Nephron (organoid): ENCODE measurements at regions not wholly inside any gene's neighbourhood (a gene's known extent, or its start where the extent isn't known, plus 50 kb on each side); places are given as distances from the start of the nearest gene placed in this dataset.

Experiments used
- H3K27ac Mint-ChIP-seq, 3 experiments: 2 replicates each; pipeline ENCODE4 v1.8.0; 2020; ENCODE audit warnings: mixed read lengths in 3 of 3, mild to moderate bottlenecking in 2 of 3, moderate library complexity in 1 of 3
- H3K27me3 Mint-ChIP-seq: 2 replicates; pipeline ENCODE4 v1.8.0; 2021; ENCODE audit warnings: low read depth, mild to moderate bottlenecking, moderate library complexity, mixed read lengths
- H3K36me3 Mint-ChIP-seq: 2 replicates; pipeline ENCODE4 v1.8.0; 2020; ENCODE audit warnings: low read depth, mixed read lengths
- H3K4me1 Mint-ChIP-seq: 2 replicates; pipeline ENCODE4 v1.8.0; 2020; ENCODE audit warnings: mixed read lengths
- H3K4me3 Mint-ChIP-seq, 3 experiments: 2 replicates each; pipeline ENCODE4 v1.8.0; 2020; ENCODE audit warnings: mild to moderate bottlenecking in 3 of 3, mixed read lengths in 3 of 3, moderate library complexity in 2 of 3
- H3K9me3 Mint-ChIP-seq: 2 replicates; pipeline ENCODE4 v1.8.0; 2020; ENCODE audit warnings: mixed read lengths
- TF ChIP-seq, protein P1 (sequence below), 3 experiments: fragments of 200-600 bp; sonication (generic); IDR thresholded peaks; one replicate each; pipeline ENCODE4 v1.5.0; 2021; ENCODE audit warnings: antibody characterized with exemption in 3 of 3; ENCODE audit not compliant: unreplicated experiment in 3 of 3

DNA sequence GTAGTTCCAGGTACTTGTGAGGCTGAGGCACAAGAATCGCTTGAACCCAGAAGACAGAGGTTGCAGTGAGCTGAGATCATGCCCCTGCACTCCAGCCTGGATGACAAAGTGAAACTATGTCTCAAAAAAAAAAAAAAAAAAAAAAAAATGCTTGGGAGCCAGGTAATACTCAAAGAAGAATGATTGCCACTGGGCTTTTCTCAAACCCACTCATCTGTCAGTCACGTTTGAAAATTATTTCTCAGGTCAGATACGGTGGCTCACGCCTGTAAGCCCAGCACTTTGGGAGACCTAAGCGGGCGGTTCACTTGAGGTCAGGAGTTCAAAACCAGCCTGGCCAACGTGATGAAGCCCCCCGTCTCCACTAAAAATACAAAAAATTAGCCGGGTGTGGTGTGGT is 155.7 kb downstream of the RELL1 start:
- H3K27ac Mint-ChIP-seq = no peak overlapping the region
- no peaks in the 10 kb centered on the region for H3K4me1 Mint-ChIP-seq
- no peaks in the 10 kb centered on the region for H3K9me3 Mint-ChIP-seq
- H3K27me3 Mint-ChIP-seq = no peaks in the 10 kb centered on the region
- H3K36me3 Mint-ChIP-seq = no peaks in the 10 kb centered on the region
- no peak overlapping the region for H3K4me3 Mint-ChIP-seq
- TF ChIP-seq, protein P1, sequence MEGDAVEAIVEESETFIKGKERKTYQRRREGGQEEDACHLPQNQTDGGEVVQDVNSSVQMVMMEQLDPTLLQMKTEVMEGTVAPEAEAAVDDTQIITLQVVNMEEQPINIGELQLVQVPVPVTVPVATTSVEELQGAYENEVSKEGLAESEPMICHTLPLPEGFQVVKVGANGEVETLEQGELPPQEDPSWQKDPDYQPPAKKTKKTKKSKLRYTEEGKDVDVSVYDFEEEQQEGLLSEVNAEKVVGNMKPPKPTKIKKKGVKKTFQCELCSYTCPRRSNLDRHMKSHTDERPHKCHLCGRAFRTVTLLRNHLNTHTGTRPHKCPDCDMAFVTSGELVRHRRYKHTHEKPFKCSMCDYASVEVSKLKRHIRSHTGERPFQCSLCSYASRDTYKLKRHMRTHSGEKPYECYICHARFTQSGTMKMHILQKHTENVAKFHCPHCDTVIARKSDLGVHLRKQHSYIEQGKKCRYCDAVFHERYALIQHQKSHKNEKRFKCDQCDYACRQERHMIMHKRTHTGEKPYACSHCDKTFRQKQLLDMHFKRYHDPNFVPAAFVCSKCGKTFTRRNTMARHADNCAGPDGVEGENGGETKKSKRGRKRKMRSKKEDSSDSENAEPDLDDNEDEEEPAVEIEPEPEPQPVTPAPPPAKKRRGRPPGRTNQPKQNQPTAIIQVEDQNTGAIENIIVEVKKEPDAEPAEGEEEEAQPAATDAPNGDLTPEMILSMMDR (IDR thresholded peaks at IDR 0.05; ENCODE audit: unreplicated experiment in 3 of 3) = no peak

DNA sequence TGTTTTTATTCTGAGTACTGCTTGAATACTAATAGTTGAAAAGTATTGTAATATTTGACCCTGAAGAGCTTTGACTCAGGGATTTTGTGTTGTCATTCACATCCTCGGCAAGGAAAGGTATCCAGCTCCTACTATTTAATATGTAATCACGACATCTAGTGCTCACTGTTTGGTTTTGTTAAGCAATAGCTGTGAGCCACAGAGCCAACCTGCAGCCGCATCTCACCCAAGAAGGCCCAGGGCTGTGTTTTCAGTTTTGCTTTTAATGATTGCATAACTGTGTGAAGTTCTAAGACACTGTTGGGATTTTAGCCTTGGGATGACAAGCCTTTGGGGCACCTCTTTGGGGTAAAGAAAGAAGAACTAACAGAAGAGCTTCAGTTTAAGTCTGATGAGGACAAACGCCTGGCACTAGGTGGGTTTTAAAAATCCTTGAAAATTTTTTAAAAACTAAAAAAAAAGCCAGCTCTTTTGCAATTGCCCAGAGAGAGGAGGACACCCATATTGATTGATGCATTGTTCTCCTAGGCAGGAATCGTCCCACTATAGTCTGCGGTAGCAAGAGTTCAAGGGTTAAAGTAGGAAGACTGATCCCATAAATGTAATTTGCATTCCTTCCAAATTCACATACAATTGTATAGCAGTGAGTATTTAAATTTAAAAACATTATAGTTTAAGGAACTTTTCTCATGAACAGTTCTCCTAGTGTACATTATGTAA is 157.8 kb downstream of the RELL1 start:
- no peaks in the 10 kb centered on the region for H3K9me3 Mint-ChIP-seq
- no peaks in the 10 kb centered on the region for H3K4me1 Mint-ChIP-seq
- no peak overlapping the region for H3K27ac Mint-ChIP-seq
- no peaks in the 10 kb centered on the region for H3K27me3 Mint-ChIP-seq
- TF ChIP-seq, protein P1 (IDR thresholded peaks at IDR 0.05; ENCODE audit: unreplicated experiment in 3 of 3) = no peak
- H3K36me3 Mint-ChIP-seq = no peaks in the 10 kb centered on the region
- no peak overlapping the region for H3K4me3 Mint-ChIP-seq

DNA sequence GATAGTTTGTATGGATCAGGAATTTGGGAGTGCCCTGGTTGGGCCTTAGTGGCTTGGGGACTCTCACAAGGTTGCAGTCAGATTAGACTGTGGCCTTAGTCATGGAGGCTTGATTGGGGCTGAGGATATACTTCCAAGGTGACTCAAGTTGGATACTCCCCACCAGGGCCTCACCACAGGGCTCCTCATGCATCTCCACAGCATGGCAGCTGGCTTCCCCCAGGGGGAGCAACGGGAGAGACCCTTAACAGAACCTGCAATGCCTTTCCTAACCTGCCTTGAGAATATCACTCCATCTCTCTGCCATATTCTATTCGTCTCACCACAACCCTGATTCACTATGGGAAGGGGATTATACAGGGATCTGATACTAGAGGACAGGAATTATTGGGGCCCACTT is 161.9 kb downstream of the RELL1 start:
- TF ChIP-seq, protein P1 (IDR thresholded peaks at IDR 0.05; ENCODE audit: unreplicated experiment in 3 of 3) = no peak
- Mint-ChIP-seq H3K27ac (no peak overlapping the region), H3K36me3 (no peaks in the 10 kb centered on the region), H3K4me3 (no peak overlapping the region), H3K9me3 (peaks cover 18% of the 10 kb centered on the region), H3K27me3 (no peaks in the 10 kb centered on the region), H3K4me1 (no peaks in the 10 kb centered on the region)

DNA sequence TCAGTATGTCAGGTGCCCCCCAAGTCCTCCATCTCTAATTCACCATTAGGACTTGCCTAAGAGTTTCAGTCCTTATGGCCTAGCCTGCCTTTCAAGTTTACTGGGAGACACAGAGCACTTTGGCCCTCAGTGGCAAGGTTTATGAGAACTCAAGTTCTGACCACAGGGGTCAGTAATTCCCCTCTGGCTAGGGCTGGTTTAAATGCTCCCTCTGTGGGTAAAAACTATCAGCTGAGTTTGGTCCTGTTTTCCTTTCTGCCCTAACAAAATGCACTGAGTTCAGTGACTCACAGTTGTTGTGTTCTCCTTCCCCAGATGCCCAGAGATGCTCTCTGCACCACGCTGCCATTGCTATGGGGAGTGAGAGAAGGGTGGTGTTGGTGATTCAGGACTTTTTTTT is 163.2 kb downstream of the RELL1 start:
- Mint-ChIP-seq H3K4me1 (no peaks in the 10 kb centered on the region), H3K9me3 (peaks cover 26% of the 10 kb centered on the region)

DNA sequence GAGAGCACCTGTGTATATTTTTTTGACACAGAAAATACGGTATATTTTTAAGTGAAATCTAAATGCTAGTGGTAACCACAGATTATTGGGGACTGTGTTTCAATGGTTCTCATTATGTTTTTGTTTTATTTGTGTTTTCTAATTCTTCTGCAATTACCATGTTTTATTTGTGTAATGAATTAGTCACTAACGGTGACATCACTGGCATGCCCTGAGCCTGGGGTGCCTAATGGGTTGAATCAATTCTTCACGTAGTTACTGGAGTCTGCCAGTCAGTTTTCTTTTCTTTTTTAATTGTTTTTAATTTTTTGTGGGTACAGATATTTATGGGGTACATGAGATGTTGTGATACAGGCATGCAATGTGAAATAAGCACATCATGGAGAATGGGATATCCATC is 168.8 kb downstream of the RELL1 start:
- Mint-ChIP-seq H3K4me3 (no peak overlapping the region), H3K9me3 (peaks cover 29% of the 10 kb centered on the region), H3K27me3 (no peaks in the 10 kb centered on the region), H3K36me3 (no peaks in the 10 kb centered on the region), H3K27ac (no peak overlapping the region), H3K4me1 (no peaks in the 10 kb centered on the region)
- TF ChIP-seq, protein P1 (IDR thresholded peaks at IDR 0.05; ENCODE audit: unreplicated experiment in 3 of 3) = no peak

More for the DNA sequence above, 163.2 kb downstream of the RELL1 start:
- no peaks in the 10 kb centered on the region for H3K27me3 Mint-ChIP-seq
- no peak overlapping the region for H3K4me3 Mint-ChIP-seq
- H3K27ac Mint-ChIP-seq = no peak overlapping the region
- TF ChIP-seq, protein P1 (IDR thresholded peaks at IDR 0.05; ENCODE audit: unreplicated experiment in 3 of 3) = no peak
- H3K36me3 Mint-ChIP-seq = no peaks in the 10 kb centered on the region
